HEK293 (cell line): ENCODE measurements at regions not wholly inside any gene's neighbourhood (a gene's known extent, or its start where the extent isn't known, plus 50 kb on each side); places are given as distances from the start of the nearest gene placed in this dataset.

Experiments used
- CTCF ChIA-PET: fragments of 350-600 bp; formaldehyde crosslinking; extraction: SDS; loops from one replicate; lab custom pipeline; 2021; ENCODE audit warnings: antibody characterized with exemption; lab: Yijun Ruan, JAX
- POLR2A ChIA-PET: fragments of 300-600 bp; formaldehyde crosslinking; extraction: SDS; loops from one replicate; lab custom pipeline; 2020; ENCODE audit warnings: antibody characterized with exemption, inconsistent platforms; lab: Yijun Ruan, JAX
- H3K27ac ChIP-seq: fragments of 200-500 bp; sonication (Bioruptor generic); 2 replicates; pipeline ENCODE4 v1.5.1; 2014; ENCODE audit warnings: low read depth, low read length, control low read depth, inconsistent platforms; ENCODE audit errors: extremely low read depth
- H3K36me3 ChIP-seq, 2 experiments: fragments of 200-500 bp in 1 of 2; sonication (Bioruptor generic) in 1 of 2; 1 replicate in 1 of 2; 2 replicates in 1 of 2; pipeline ENCODE4 v1.5.1; 2014 to 2017; ENCODE audit warnings: inconsistent platforms in 2 of 2, low read length in 2 of 2; ENCODE audit not compliant: control insufficient read depth in 2 of 2, insufficient read depth in 1 of 2
- H3K4me1 ChIP-seq: fragments of 200-500 bp; sonication (Bioruptor generic); 2 replicates; pipeline ENCODE4 v1.5.1; 2014; ENCODE audit warnings: mild to moderate bottlenecking, low read length, inconsistent platforms; ENCODE audit not compliant: control insufficient read depth, insufficient read depth
- H3K4me3 ChIP-seq: 2 replicates; pipeline ENCODE4 v1.5.1; 2011; ENCODE audit warnings: low read depth, mild to moderate bottlenecking, control low read depth, low read length, moderate library complexity
- H3K9me3 ChIP-seq: fragments of 200-500 bp; sonication (Bioruptor generic); 2 replicates; pipeline ENCODE4 v1.5.1; 2014; ENCODE audit warnings: low read depth, low read length, inconsistent platforms; ENCODE audit not compliant: control insufficient read depth, insufficient read depth
- KLF7 ChIP-seq: fragments of 450-650 bp; formaldehyde crosslinking; IDR thresholded peaks from 2 replicates; pipeline ENCODE4 v1.5.1; 2016; ENCODE audit warnings: missing biosample characterization, missing genetic modification characterization, borderline replicate concordance
- OSR2 ChIP-seq: fragments of 450-650 bp; formaldehyde crosslinking; IDR thresholded peaks from 2 replicates; pipeline ENCODE4 v1.5.1; 2016; ENCODE audit warnings: missing biosample characterization, missing genetic modification characterization
- PBX3 ChIP-seq: sonication (generic); formaldehyde crosslinking; IDR thresholded peaks from 2 replicates; pipeline ENCODE4 v1.8.1; 2022; ENCODE audit warnings: mild to moderate bottlenecking, moderate library complexity, missing genetic modification reagents
- REST ChIP-seq: fragments of 450-650 bp; formaldehyde crosslinking; IDR thresholded peaks from 2 replicates; pipeline ENCODE4 v1.5.1; 2016; ENCODE audit warnings: missing biosample characterization, missing genetic modification characterization
- ZFP3 ChIP-seq: fragments of 450-650 bp; formaldehyde crosslinking; IDR thresholded peaks from 2 replicates; pipeline ENCODE4 v1.5.1; 2016; ENCODE audit warnings: low read depth, missing biosample characterization, missing genetic modification characterization
- ZNF10 ChIP-seq: fragments of 450-650 bp; formaldehyde crosslinking; IDR thresholded peaks from 2 replicates; pipeline ENCODE4 v1.5.1; 2017; ENCODE audit warnings: missing biosample characterization, missing genetic modification characterization
- ZNF132 ChIP-seq: fragments of 450-650 bp; formaldehyde crosslinking; IDR thresholded peaks from 2 replicates; pipeline ENCODE4 v1.5.1; 2017; ENCODE audit warnings: missing biosample characterization, missing genetic modification characterization, borderline replicate concordance
- ZNF169 ChIP-seq: fragments of 450-650 bp; formaldehyde crosslinking; IDR thresholded peaks from 2 replicates; pipeline ENCODE4 v1.5.1; 2016; ENCODE audit warnings: missing biosample characterization, missing genetic modification characterization
- ZNF174 ChIP-seq: fragments of 450-650 bp; formaldehyde crosslinking; IDR thresholded peaks from 2 replicates; pipeline ENCODE4 v1.5.0; 2017; ENCODE audit warnings: missing biosample characterization, mild to moderate bottlenecking, missing genetic modification characterization
- ZNF211 ChIP-seq: fragments of 450-650 bp; formaldehyde crosslinking; IDR thresholded peaks from 2 replicates; pipeline ENCODE4 v1.5.1; 2016; ENCODE audit warnings: low read depth, missing biosample characterization, missing genetic modification characterization
- ZNF23 ChIP-seq: fragments of 450-650 bp; formaldehyde crosslinking; IDR thresholded peaks from 2 replicates; pipeline ENCODE4 v1.5.1; 2016; ENCODE audit warnings: missing biosample characterization, missing genetic modification characterization, borderline replicate concordance
- ZNF24 ChIP-seq: fragments of 450-650 bp; formaldehyde crosslinking; IDR thresholded peaks from 2 replicates; pipeline ENCODE4 v1.5.1; 2016; ENCODE audit warnings: missing biosample characterization, missing genetic modification characterization
- ZNF280C ChIP-seq: fragments of 450-650 bp; formaldehyde crosslinking; IDR thresholded peaks from 2 replicates; pipeline ENCODE4 v1.5.1; 2016; ENCODE audit warnings: missing biosample characterization, missing genetic modification characterization
- ZNF302 ChIP-seq: fragments of 450-650 bp; formaldehyde crosslinking; IDR thresholded peaks from 2 replicates; pipeline ENCODE4 v1.5.1; 2016; ENCODE audit warnings: missing biosample characterization, missing genetic modification characterization, low read depth
- ZNF335 ChIP-seq: fragments of 450-650 bp; formaldehyde crosslinking; conservative IDR thresholded peaks from 2 replicates; pipeline ENCODE4 v1.5.1; 2016; ENCODE audit warnings: missing biosample characterization, missing genetic modification characterization
- ZNF398 ChIP-seq: fragments of 450-650 bp; formaldehyde crosslinking; IDR thresholded peaks from 2 replicates; pipeline ENCODE4 v1.5.1; 2017; ENCODE audit warnings: missing biosample characterization, missing genetic modification characterization
- ZNF416 ChIP-seq: fragments of 450-650 bp; formaldehyde crosslinking; IDR thresholded peaks from 2 replicates; pipeline ENCODE4 v1.5.1; 2016; ENCODE audit warnings: missing biosample characterization, missing genetic modification characterization
- ZNF529 ChIP-seq: fragments of 450-650 bp; formaldehyde crosslinking; IDR thresholded peaks from 2 replicates; pipeline ENCODE4 v1.5.1; 2017; ENCODE audit warnings: missing genetic modification characterization, missing biosample characterization; ENCODE audit not compliant: insufficient replicate concordance
- ZNF549 ChIP-seq: fragments of 450-650 bp; IDR thresholded peaks from 2 replicates; pipeline ENCODE4 v1.5.1; 2018; ENCODE audit warnings: missing biosample characterization, missing genetic modification characterization, mild to moderate bottlenecking, inconsistent platforms, moderate library complexity
- ZNF580 ChIP-seq: fragments of 450-650 bp; formaldehyde crosslinking; IDR thresholded peaks from 2 replicates; pipeline ENCODE4 v1.5.1; 2016; ENCODE audit warnings: missing biosample characterization, missing genetic modification characterization
- ZNF610 ChIP-seq: fragments of 450-650 bp; formaldehyde crosslinking; IDR thresholded peaks from 2 replicates; pipeline ENCODE4 v1.5.1; 2016; ENCODE audit warnings: missing biosample characterization, missing genetic modification characterization, borderline replicate concordance
- ZNF747 ChIP-seq: fragments of 450-650 bp; formaldehyde crosslinking; IDR thresholded peaks from 2 replicates; pipeline ENCODE4 v1.5.1; 2016; ENCODE audit warnings: missing biosample characterization, missing genetic modification characterization
- ZNF76 ChIP-seq: fragments of 450-650 bp; formaldehyde crosslinking; IDR thresholded peaks from 2 replicates; pipeline ENCODE4; 2016; ENCODE audit warnings: low read depth, missing biosample characterization, missing genetic modification characterization, borderline replicate concordance
- ZNF768 ChIP-seq: fragments of 450-650 bp; formaldehyde crosslinking; IDR thresholded peaks from 2 replicates; pipeline ENCODE4 v1.5.1; 2018; ENCODE audit warnings: missing biosample characterization, mild to moderate bottlenecking, missing genetic modification characterization
- ZNF843 ChIP-seq: fragments of 450-650 bp; formaldehyde crosslinking; IDR thresholded peaks from 2 replicates; pipeline ENCODE4 v1.5.1; 2016; ENCODE audit warnings: missing biosample characterization, missing genetic modification characterization

DNA sequence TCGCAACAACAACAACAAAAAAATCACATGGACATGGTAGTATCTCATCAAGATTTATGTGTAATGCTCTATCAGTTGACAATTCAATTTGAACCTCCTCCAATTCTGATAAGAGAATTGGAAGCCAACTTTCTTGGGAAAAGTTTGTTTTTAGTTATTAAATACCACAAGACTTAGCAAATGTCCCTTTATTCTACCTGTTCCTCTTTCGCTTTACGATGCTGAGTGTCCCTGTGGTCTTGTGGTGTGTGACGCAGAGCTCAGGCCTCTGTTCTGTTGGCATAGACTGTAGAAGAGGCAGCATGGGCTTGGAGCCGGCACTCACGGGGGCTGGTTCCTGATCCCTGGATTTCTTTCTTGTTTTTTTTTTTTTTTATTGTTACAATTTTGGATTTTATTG, 76.7 kb downstream of the PSMB1 start (continued):
- no peak for TF ChIP-seq ZNF280C (tag by site-specific recombination)

GRCh38 chr6:170475118-170475517, 78.0 kb downstream of the PSMB1 start:
- H3K36me3 ChIP-seq, result no peaks in the 10 kb centered on the region
- TF ChIP-seq ZNF549 (no peak), KLF7 (tag by site-specific recombination) (no peak), ZNF302 (tag by site-specific recombination) (no peak), ZNF529 (tag by site-specific recombination) (no peak), OSR2 (tag by site-specific recombination) (no peak), ZNF169 (tag by site-specific recombination) (no peak), REST (tag by site-specific recombination) (no peak), PBX3 (no peak), ZNF398 (no peak), ZNF174 (tag by site-specific recombination) (no peak), ZNF416 (tag by site-specific recombination) (no peak), ZFP3 (tag by site-specific recombination) (no peak), ZNF24 (tag by site-specific recombination) (no peak), ZNF747 (tag by site-specific recombination) (no peak)
- no peaks in the 10 kb centered on the region for H3K4me1 ChIP-seq
- POLR2A ChIA-PET, result no interaction called here
- CTCF ChIA-PET, result interaction anchor here (1.0 kb wide), 1 partner anchor 77 kb away, joined by 3 read pairs; no protein-coding TSS in a partner anchor
- no peak overlapping the region for H3K27ac ChIP-seq
- no peak overlapping the region for H3K4me3 ChIP-seq
- no peaks in the 10 kb centered on the region for H3K9me3 ChIP-seq

- ChIA-PET POLR2A (no interaction called here), CTCF (interaction anchor here (1.1 kb wide), 1 partner anchor 43 kb away, joined by 3 read pairs; no protein-coding TSS in a partner anchor)
- no peaks in the 10 kb centered on the region for H3K9me3 ChIP-seq
- H3K27ac ChIP-seq, result no peak overlapping the region
- H3K4me3 ChIP-seq, result no peak overlapping the region
- no peaks in the 10 kb centered on the region for H3K36me3 ChIP-seq
- no peaks in the 10 kb centered on the region for H3K4me1 ChIP-seq
- TF ChIP-seq ZNF211 (no peak), ZNF843 (tag by site-specific recombination) (no peak), ZNF335 (no peak), ZNF23 (no peak), ZNF132 (tag by site-specific recombination) (no peak), ZNF610 (tag by site-specific recombination) (no peak), ZNF580 (no peak), ZNF768 (tag by site-specific recombination) (no peak), ZNF76 (tag by site-specific recombination) (no peak), ZNF10 (tag by site-specific recombination) (no peak)
Observed at GRCh38 chr6:170473801-170474200, 79.3 kb downstream of the PSMB1 start.
